HAP-1 (cell line): ENCODE measurements at regions not wholly inside any gene's neighbourhood (a gene's known extent, or its start where the extent isn't known, plus 50 kb on each side); places are given as distances from the start of the nearest gene placed in this dataset.

Experiments
- DNase-seq, 2 experiments: peaks; one replicate each; pipeline ENCODE4 v3.0.0-alpha.2; 2016 to 2020; ENCODE audit warnings: low spot score in 2 of 2
- H3K27me3 ChIP-seq: fragments of 250-450 bp; sonication (Bioruptor Pico); 2 replicates; pipeline ENCODE4 v1.5.1; 2020; ENCODE audit warnings: low read depth, mild to moderate bottlenecking, moderate library complexity
- H3K36me3 ChIP-seq: fragments of 250-450 bp; sonication (Bioruptor Pico); replicated peaks from 2 replicates; pipeline ENCODE4 v1.5.1; 2020; ENCODE audit warnings: mild to moderate bottlenecking
- H3K4me1 ChIP-seq: fragments of 250-450 bp; sonication (Bioruptor Pico); 2 replicates; pipeline ENCODE4 v1.5.1; 2020; ENCODE audit warnings: mild to moderate bottlenecking
- H3K4me3 ChIP-seq: fragments of 250-450 bp; sonication (Bioruptor Pico); 2 replicates; pipeline ENCODE4 v1.5.1; 2020; ENCODE audit warnings: mild to moderate bottlenecking, moderate library complexity
- H3K9me3 ChIP-seq: fragments of 250-450 bp; sonication (Bioruptor Pico); 2 replicates; pipeline ENCODE4 v1.5.1; 2020; ENCODE audit warnings: mild to moderate bottlenecking, moderate library complexity
- in situ Hi-C: fragments of 300-500 bp; cut with MboI; formaldehyde crosslinking; loops from 3 replicates; pipeline ENCODE4 v1.14.3; 2020; ENCODE audit warnings: low sequenced_read_pairs, inconsistent platforms, mixed read lengths

DNA sequence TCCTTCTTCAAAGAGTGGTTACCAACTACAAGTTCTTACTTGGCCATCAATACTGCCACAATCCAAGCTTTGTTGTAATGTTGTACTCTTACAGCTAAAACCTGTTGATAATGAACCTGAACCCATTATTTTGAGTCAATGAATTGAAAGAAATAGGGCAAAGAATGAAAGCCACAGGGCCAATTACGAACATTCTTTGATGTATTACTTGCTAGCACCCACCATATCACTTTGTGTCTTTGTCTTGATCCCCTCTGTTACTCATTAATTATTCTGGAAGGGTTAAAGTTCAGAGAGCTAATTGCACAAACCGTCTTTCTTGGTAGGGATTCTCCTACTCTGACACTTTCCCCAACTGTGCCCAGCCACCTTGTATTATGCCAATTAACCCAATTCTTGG lies 53.2 kb upstream of the TFEC start:
- Histone ChIP-seq H3K4me3 (no peak overlapping the region), H3K4me1 (no peaks in the 10 kb centered on the region), H3K36me3 (no peaks in the 10 kb centered on the region), H3K9me3 (no peaks in the 10 kb centered on the region), H3K27me3 (no peaks in the 10 kb centered on the region; the same call in none of the 2 replicates)
- in situ Hi-C loops: no loop called here
- no peak for DNase-seq

DNA sequence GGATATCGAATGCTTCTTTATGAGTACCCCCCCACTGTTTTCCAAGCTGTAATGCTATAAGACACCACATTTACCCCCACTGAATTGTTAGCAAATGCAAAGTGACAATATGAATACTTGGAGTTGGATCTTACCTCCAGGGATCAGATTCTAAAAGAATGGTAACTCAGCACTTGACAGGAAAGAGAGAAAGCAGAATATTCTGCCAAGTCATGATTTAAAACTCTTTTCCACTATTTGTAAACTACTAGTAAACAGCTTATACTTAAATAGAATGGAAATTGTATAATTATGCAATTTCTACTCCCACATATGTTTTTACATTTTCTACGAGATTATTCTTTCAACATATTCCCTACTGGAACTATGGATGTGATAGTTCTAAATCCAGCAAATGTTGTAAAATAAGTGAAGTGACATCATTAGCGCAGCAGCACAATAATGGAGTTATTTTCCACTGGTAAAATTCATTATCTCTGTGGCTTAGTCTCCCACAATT lies 56.0 kb upstream of the TFEC start:
- in situ Hi-C loops: no loop called here
- no peaks in the 10 kb centered on the region for H3K9me3 ChIP-seq
- no peaks in the 10 kb centered on the region for H3K4me1 ChIP-seq
- no peak overlapping the region for H3K4me3 ChIP-seq
- H3K27me3 ChIP-seq: no peaks in the 10 kb centered on the region; the same call in none of the 2 replicates
- H3K36me3 ChIP-seq: no peaks in the 10 kb centered on the region
- DNase-seq: no peak

DNA sequence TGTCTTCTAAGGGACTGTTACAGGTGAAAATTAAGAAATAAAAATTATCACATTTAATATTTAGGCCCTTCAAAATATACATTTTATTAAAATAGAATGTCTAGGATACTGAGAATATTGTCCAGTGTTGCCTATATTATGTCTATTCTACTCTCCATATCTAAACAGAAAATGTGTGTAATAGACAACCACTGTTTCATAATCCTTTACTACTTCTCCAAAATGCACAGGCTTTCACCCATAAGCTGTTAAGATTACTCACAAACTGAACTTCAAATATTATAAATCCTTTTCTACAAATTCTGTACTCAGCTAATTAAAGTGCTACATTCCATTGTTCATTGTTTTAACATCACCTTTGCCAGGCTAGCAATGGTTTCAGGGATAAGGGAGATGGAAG lies 56.7 kb upstream of the TFEC start:
- Histone ChIP-seq H3K4me3 (no peak overlapping the region), H3K36me3 (no peaks in the 10 kb centered on the region), H3K27me3 (no peaks in the 10 kb centered on the region; the same call in none of the 2 replicates), H3K4me1 (no peaks in the 10 kb centered on the region), H3K9me3 (no peaks in the 10 kb centered on the region)
- in situ Hi-C loops: no loop called here
- no peak for DNase-seq

DNA sequence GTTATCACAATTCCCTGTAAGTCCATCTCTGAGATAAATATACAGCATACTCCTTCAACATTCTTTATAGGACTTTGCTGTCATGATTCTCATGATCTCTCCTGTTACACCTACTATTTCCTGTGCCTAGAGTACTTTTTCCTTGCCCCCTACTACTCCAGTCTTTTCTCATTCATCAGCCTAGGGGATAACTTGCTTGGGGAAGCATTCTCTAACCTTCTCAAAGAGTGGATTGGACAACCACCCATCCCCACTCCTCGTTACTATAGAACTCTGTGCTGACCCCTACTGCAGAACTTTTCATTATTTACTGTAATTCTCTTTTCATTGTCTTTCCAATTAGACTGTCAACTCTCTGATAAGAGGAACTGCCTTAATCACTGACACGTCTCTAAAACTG lies 57.4 kb upstream of the TFEC start:
- H3K9me3 ChIP-seq: no peaks in the 10 kb centered on the region

DNA sequence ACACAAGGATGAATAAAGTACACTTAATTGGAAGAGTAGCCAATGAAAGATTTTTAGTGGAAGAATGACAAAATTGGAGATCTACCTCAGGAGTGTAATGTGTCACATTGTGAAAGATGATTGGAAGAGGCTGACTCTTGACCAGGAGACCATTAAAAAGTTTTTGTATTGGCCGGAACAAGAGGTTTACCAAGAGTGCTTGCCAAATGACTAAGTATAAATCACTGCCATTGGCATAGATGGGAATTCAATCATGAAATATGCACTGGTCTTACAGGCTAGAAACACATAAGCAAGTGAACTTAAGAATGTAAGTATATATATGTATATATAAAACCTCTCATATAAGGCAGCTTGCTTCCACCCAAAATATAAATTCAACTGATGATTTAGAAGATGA lies 58.7 kb upstream of the TFEC start:
- Histone ChIP-seq H3K4me1 (no peaks in the 10 kb centered on the region), H3K36me3 (no peaks in the 10 kb centered on the region), H3K4me3 (no peak overlapping the region), H3K27me3 (no peaks in the 10 kb centered on the region; the same call in none of the 2 replicates), H3K9me3 (no peaks in the 10 kb centered on the region)
- no peak for DNase-seq
- in situ Hi-C loops: no loop called here

More for the DNA sequence above, 57.4 kb upstream of the TFEC start:
- H3K36me3 ChIP-seq: no peaks in the 10 kb centered on the region
- H3K4me1 ChIP-seq: no peaks in the 10 kb centered on the region
- in situ Hi-C loops: no loop called here
- DNase-seq: no peak
- H3K4me3 ChIP-seq: no peak overlapping the region
- H3K27me3 ChIP-seq: no peaks in the 10 kb centered on the region; the same call in none of the 2 replicates

DNA sequence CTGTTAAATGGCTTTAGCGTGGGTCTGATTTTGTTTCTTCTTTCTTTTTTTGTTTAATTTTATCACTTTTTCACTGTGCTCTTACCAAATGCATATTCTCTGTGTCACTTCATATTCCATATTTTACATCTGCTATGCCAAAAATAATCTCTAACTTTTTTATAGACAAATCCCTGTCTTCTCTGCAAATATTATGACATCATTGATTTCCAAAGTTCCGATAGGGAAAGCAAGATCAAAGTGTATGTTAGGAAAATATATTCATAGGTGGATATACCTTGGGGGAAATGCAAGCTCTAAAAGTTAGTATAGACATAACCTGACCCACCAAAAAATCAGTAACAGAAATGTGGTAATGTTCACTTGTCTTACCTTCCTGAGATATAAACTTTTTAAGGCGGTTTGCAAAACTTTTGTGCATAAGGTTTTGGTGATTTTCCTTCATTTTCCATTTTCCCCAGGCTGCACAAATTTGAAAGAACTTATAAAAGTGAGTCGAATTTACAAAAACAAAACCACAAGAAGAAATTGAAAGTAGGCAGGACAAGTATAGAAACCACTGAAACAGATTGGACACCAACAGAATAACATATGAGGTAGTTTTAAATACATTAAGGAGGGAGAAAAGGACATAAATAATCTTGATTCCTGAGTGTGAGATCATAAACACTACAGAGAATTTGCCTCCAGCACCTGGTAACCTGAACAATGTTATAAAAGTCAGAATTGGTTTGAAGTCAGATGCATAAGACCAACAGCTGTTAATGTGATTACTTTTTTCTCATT lies 63.1 kb upstream of the TFEC start:
- in situ Hi-C loops: no loop called here
- Histone ChIP-seq H3K9me3 (no peaks in the 10 kb centered on the region), H3K4me3 (no peak overlapping the region), H3K4me1 (no peaks in the 10 kb centered on the region), H3K27me3 (no peaks in the 10 kb centered on the region; the same call in 1 of the 2 replicates), H3K36me3 (no peaks in the 10 kb centered on the region)
- no peak for DNase-seq

DNA sequence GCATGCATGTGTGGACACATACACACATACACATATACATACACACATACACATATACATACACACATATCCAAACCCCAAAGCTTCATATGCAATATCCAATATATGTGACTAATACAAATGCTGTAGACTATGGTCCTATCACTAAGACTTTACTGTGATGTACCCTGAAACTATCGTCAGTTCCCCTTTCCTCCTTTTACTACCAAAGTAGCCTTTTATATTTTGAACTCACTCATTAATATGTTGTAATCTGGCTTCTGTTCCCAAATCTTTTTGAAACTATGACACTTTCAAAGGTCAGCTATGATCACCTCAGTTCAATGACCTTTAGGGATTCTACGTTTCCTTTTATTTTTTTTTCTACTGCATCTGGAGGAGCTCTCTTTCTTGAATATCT lies 64.8 kb upstream of the TFEC start:
- Histone ChIP-seq H3K9me3 (no peaks in the 10 kb centered on the region), H3K27me3 (no peaks in the 10 kb centered on the region; the same call in 1 of the 2 replicates), H3K36me3 (no peaks in the 10 kb centered on the region), H3K4me3 (no peak overlapping the region), H3K4me1 (no peaks in the 10 kb centered on the region)
- in situ Hi-C loops: no loop called here
- DNase-seq: no peak

DNA sequence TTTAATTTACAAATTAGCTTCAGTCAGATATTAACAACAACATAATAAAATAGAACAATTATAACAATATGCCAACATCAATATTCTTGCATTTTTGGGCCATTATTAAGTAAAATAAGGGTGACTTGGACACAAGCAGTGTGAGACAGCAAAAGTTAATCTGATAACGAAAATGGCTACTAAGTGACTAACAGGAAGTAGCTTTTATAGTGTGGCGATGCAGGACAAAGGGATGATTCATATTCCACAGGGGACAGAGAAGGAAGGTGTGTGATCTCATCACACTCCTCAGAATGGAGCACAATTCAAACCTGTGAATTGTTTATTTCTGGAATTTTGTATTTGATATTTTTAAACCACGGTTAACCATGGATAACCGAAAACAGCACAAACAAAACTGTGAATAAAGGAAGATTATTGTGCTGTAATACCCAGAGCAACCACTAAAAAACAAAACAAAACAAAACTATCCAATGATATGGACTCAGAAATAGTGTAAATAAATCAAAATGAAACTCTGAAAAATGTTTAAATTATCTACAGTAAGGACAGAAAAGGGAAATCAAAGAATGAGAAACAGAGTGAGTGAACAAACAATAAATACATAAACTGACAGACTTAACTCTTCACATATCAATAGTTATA lies 66.9 kb upstream of the TFEC start:
- no peak for DNase-seq
- Histone ChIP-seq H3K36me3 (no peaks in the 10 kb centered on the region), H3K27me3 (no peaks in the 10 kb centered on the region; the same call in 1 of the 2 replicates), H3K9me3 (no peaks in the 10 kb centered on the region), H3K4me1 (no peaks in the 10 kb centered on the region), H3K4me3 (no peak overlapping the region)
- in situ Hi-C loops: no loop called here

DNA sequence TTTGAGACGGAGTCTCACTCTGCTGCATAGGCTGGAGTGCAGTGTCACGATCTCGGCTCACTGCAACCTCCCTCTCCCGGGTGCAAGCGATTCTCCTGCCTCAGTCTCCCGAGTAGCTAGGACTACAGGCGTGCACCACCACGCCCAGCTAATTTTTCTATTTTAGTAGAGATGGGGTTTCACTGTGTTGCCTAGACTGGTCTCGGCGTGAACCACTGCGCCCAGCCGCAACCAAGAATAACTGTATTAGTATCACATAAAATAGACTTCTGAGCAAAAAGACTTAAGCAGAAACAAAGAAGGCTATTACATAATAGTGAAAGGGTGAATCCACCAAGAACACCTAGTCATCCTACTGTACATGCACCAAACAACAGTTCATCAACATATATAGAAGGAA lies 67.6 kb upstream of the TFEC start:
- Histone ChIP-seq H3K36me3 (no peaks in the 10 kb centered on the region), H3K4me1 (no peaks in the 10 kb centered on the region), H3K4me3 (no peak overlapping the region), H3K9me3 (no peaks in the 10 kb centered on the region), H3K27me3 (no peaks in the 10 kb centered on the region; the same call in 1 of the 2 replicates)
- in situ Hi-C loops: no loop called here
- DNase-seq: no peak

DNA sequence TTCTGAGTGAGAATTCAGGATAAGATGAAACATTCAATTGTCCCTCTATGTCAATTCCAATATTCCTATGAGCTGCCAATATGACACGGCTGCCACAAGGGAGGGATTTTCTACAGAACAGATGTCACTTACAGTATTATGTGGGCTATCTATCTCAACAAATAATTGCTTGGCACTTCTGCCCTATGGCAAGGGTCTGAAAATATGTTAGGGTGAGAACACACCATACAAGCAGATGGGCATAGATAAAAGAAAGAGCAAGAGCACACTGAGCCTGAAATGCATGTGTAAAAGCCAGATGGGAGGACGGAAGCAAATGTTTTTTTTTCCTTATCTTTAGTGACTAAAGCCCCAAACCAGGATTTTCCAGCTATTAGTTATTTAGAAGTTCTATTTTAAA lies 70.1 kb upstream of the TFEC start:
- Histone ChIP-seq H3K9me3 (no peaks in the 10 kb centered on the region), H3K4me3 (no peak overlapping the region), H3K4me1 (no peaks in the 10 kb centered on the region), H3K27me3 (peaks cover 2% of the 10 kb centered on the region), H3K36me3 (no peaks in the 10 kb centered on the region)
- in situ Hi-C loops: no loop called here
- DNase-seq: no peak

DNA sequence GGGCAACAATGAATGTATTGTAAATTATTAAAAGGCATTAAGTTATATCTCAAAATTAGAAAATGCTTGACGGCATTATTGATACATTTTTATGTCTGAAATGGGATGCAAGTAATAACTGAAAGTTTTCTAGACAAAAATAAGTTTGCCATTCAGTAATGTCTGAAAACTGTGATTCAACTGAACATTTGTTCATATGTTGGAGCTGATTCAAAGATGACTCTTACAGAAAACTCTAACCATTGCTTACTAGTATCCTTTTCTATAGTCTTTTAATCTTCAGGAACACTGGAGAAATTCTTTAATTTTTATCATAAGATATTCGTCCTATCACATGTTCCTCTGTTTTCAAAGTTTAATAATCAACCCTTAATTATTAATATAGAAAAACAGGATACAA lies 71.1 kb upstream of the TFEC start:
- Histone ChIP-seq H3K4me3 (no peak overlapping the region), H3K4me1 (no peaks in the 10 kb centered on the region), H3K36me3 (no peaks in the 10 kb centered on the region), H3K27me3 (peaks cover 3% of the 10 kb centered on the region), H3K9me3 (no peaks in the 10 kb centered on the region)
- DNase-seq: no peak
- in situ Hi-C loops: no loop called here

DNA sequence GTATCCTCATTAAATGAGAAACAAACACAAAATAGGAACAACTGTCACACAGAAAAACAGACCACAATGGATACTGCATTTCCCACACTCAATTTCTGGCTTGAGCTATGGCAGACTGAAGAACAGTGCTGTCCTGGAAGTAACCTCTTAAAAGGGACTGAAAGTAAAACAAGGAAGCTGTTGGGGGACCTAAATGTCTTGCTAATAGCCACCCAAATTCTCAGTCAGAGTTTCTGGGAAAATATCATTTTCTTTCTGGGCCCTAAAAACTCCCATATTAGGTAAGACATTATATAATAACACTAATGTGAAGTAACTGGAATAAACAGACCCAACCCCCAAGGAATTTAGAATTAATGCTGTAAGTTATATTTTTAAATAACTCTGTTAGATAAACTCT lies 80.9 kb upstream of the TFEC start:
- Histone ChIP-seq H3K4me3 (no peak overlapping the region), H3K36me3 (no peaks in the 10 kb centered on the region), H3K27me3 (no peaks in the 10 kb centered on the region), H3K9me3 (no peaks in the 10 kb centered on the region), H3K4me1 (no peaks in the 10 kb centered on the region)
- in situ Hi-C loops: no loop called here
- DNase-seq: no peak

DNA sequence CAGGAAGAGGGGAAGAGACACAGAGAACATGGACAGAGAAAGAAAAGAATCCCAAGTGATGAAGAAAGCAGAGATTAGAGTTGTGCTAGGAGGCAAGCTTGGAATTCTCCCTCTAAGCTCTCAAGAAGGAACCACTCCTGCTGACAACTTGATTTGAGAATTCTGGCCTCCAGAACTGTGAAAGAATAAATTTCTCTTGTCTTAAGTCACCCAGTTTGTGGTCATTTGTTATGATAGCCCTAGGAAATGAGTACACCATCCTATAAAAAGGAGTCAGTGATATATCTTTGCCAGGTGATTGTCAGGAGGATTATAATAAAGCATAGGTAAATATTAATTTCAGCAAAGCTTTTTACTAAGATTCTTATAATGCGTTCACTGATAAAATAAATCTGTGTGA lies 82.7 kb upstream of the TFEC start:
- Histone ChIP-seq H3K27me3 (no peaks in the 10 kb centered on the region), H3K4me1 (no peaks in the 10 kb centered on the region), H3K36me3 (no peaks in the 10 kb centered on the region), H3K9me3 (no peaks in the 10 kb centered on the region), H3K4me3 (no peak overlapping the region)
- no peak for DNase-seq
- in situ Hi-C loops: no loop called here

DNA sequence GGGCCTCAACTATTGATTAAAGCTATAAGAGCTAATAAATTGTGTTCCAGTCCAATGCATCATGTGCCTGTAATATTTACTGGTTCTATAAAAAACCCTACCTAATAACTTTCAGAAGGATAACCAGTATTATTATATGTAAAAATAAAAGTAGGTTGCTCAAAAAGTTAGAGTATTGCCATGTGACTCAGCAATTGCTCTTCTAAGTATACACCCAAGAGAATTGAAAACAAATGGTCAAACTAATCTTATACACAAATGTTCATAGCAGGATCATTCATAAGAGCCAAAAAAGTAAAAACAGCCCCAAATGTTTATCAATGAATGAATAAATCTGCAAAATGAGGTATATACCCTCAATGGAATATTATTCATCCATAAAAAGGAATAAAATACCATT lies 89.5 kb upstream of the TES start:
- H3K9me3 ChIP-seq: no peaks in the 10 kb centered on the region
- H3K4me3 ChIP-seq: no peak overlapping the region
- H3K27me3 ChIP-seq: no peaks in the 10 kb centered on the region
- in situ Hi-C loops: no loop called here
- no peaks in the 10 kb centered on the region for H3K36me3 ChIP-seq
- no peak for DNase-seq
- no peaks in the 10 kb centered on the region for H3K4me1 ChIP-seq
